Astrocyte (in vitro differentiated cells and primary cell): ENCODE measurements at regions not wholly inside any gene's neighbourhood (a gene's known extent, or its start where the extent isn't known, plus 50 kb on each side); places are given as distances from the start of the nearest gene placed in this dataset.

ENCODE experiments used
- DNase-seq: peaks from one replicate; pipeline ENCODE4 v3.0.0-alpha.2; 2010; ENCODE audit warnings: low read depth
- FAIRE-seq: peaks from 2 replicates; lab custom pipeline; 2011; peaks lifted over from hg19 to GRCh38; lab: Jason Lieb, UNC
- H2AFZ ChIP-seq: 2 replicates; pipeline ENCODE4 v1.6.0; 2012; ENCODE audit warnings: low read depth, low read length, inconsistent platforms
- H3K27ac ChIP-seq: 2 replicates; pipeline ENCODE4 v1.5.1; 2011; ENCODE audit warnings: low read depth, low read length, inconsistent platforms
- H3K27me3 ChIP-seq: 2 replicates; pipeline ENCODE4 v1.6.0; 2011; ENCODE audit warnings: low read length, inconsistent platforms; ENCODE audit not compliant: insufficient read depth
- H3K36me3 ChIP-seq: 2 replicates; pipeline ENCODE4 v1.5.1; 2011; ENCODE audit warnings: low read length, inconsistent platforms; ENCODE audit not compliant: insufficient read depth
- H3K4me1 ChIP-seq: 2 replicates; pipeline ENCODE4 v1.5.1; 2011; ENCODE audit warnings: low read length, inconsistent platforms; ENCODE audit not compliant: insufficient read depth
- H3K4me2 ChIP-seq: 2 replicates; pipeline ENCODE4 v1.6.0; 2012; ENCODE audit warnings: low read length, inconsistent platforms
- H3K4me3 ChIP-seq: 2 replicates; pipeline ENCODE4 v1.5.1; 2011; ENCODE audit warnings: low read depth, mild to moderate bottlenecking, low read length, inconsistent platforms; ENCODE audit not compliant: insufficient read depth
- H3K79me2 ChIP-seq: 2 replicates; pipeline ENCODE4 v1.6.0; 2012; ENCODE audit warnings: mild to moderate bottlenecking, low read length, inconsistent platforms; ENCODE audit not compliant: insufficient read depth
- H3K9ac ChIP-seq: 2 replicates; pipeline ENCODE4 v1.6.0; 2012; ENCODE audit warnings: mild to moderate bottlenecking, low read length, inconsistent platforms
- H3K9me3 ChIP-seq: 2 replicates; pipeline ENCODE4 v1.5.1; 2012; ENCODE audit warnings: low read depth, mild to moderate bottlenecking, low read length, inconsistent platforms; ENCODE audit not compliant: insufficient read depth
- H4K20me1 ChIP-seq: 2 replicates; pipeline ENCODE4 v1.6.0; 2012; ENCODE audit warnings: low read length, inconsistent platforms; ENCODE audit not compliant: insufficient read depth
- H3K27ac Mint-ChIP-seq: one replicate; pipeline ENCODE4 v1.8.0; 2021; ENCODE audit warnings: mild to moderate bottlenecking, mixed read lengths; ENCODE audit not compliant: unreplicated experiment
- H3K27me3 Mint-ChIP-seq: one replicate; pipeline ENCODE4 v1.8.0; 2021; ENCODE audit warnings: low read depth, mixed read lengths; ENCODE audit not compliant: unreplicated experiment
- H3K36me3 Mint-ChIP-seq: one replicate; pipeline ENCODE4 v1.8.0; 2021; ENCODE audit warnings: low read depth, mixed read lengths; ENCODE audit not compliant: unreplicated experiment
- H3K4me1 Mint-ChIP-seq: one replicate; pipeline ENCODE4 v1.8.0; 2021; ENCODE audit warnings: low read depth, mixed read lengths; ENCODE audit not compliant: unreplicated experiment
- H3K4me3 Mint-ChIP-seq: one replicate; pipeline ENCODE4 v1.8.0; 2021; ENCODE audit warnings: mild to moderate bottlenecking, moderate library complexity, mixed read lengths; ENCODE audit not compliant: unreplicated experiment
- H3K9me3 Mint-ChIP-seq: one replicate; pipeline ENCODE4 v1.8.0; 2021; ENCODE audit warnings: mild to moderate bottlenecking, mixed read lengths; ENCODE audit not compliant: unreplicated experiment
- CTCF ChIP-seq: IDR thresholded peaks from 2 replicates; pipeline ENCODE4 v1.5.1; 2011; ENCODE audit warnings: low read depth, mild to moderate bottlenecking, inconsistent platforms, low read length, moderate library complexity; ENCODE audit not compliant: insufficient read depth
- EZH2 ChIP-seq: IDR thresholded peaks from 2 replicates; pipeline ENCODE4 v1.6.1; 2012; ENCODE audit warnings: mild to moderate bottlenecking, low read length, inconsistent platforms; ENCODE audit not compliant: insufficient read depth

GRCh38 chrX:142804085-142804484 lies 221.6 kb upstream of the SPANXN4 start:
- no peak for FAIRE-seq
- H3K27ac Mint-ChIP-seq, result no peak overlapping the region

GRCh38 chrX:142819461-142819860 lies 206.3 kb upstream of the SPANXN4 start:
- Mint-ChIP-seq H3K4me3 (no peak overlapping the region), H3K27me3 (no peaks in the 10 kb centered on the region), H3K4me1 (no peaks in the 10 kb centered on the region), H3K27ac (no peak overlapping the region), H3K9me3 (no peaks in the 10 kb centered on the region), H3K36me3 (no peaks in the 10 kb centered on the region)
- Histone ChIP-seq H3K9me3 (no peaks in the 10 kb centered on the region), H3K27me3 (no peaks in the 10 kb centered on the region), H2AFZ (no peak overlapping the region), H3K4me3 (no peak overlapping the region), H3K4me2 (no peak overlapping the region), H3K4me1 (no peaks in the 10 kb centered on the region), H3K79me2 (no peaks in the 10 kb centered on the region), H4K20me1 (no peaks in the 10 kb centered on the region), H3K36me3 (no peaks in the 10 kb centered on the region), H3K9ac (no peak overlapping the region), H3K27ac (no peak overlapping the region)
- TF ChIP-seq EZH2, result no peak
- no peak for TF ChIP-seq CTCF
- FAIRE-seq (no peak), DNase-seq (no peak)

More at GRCh38 chrX:142804085-142804484, 221.6 kb upstream of the SPANXN4 start:
- no peak for DNase-seq
- Histone ChIP-seq H3K4me2 (no peak overlapping the region), H3K27ac (no peak overlapping the region), H3K4me1 (no peaks in the 10 kb centered on the region), H2AFZ (no peak overlapping the region), H3K9me3 (no peaks in the 10 kb centered on the region), H3K79me2 (no peaks in the 10 kb centered on the region), H3K36me3 (no peaks in the 10 kb centered on the region), H4K20me1 (no peaks in the 10 kb centered on the region), H3K27me3 (no peaks in the 10 kb centered on the region), H3K9ac (no peak overlapping the region), H3K4me3 (no peak overlapping the region)
- Mint-ChIP-seq H3K9me3 (no peaks in the 10 kb centered on the region), H3K27me3 (no peaks in the 10 kb centered on the region), H3K36me3 (no peaks in the 10 kb centered on the region), H3K4me1 (no peaks in the 10 kb centered on the region), H3K4me3 (no peak overlapping the region)
- no peak for TF ChIP-seq CTCF
- no peak for TF ChIP-seq EZH2

GRCh38 chrX:142828129-142828528 lies 197.6 kb upstream of the SPANXN4 start:
- TF ChIP-seq CTCF, result no peak
- no peak for TF ChIP-seq EZH2
- no peaks in the 10 kb centered on the region for H3K9me3 ChIP-seq
- H3K36me3 ChIP-seq, result no peaks in the 10 kb centered on the region
- H3K27ac Mint-ChIP-seq, result no peak overlapping the region
- H3K4me1 Mint-ChIP-seq, result peaks cover 2% of the 10 kb centered on the region
- no peaks in the 10 kb centered on the region for H3K4me1 ChIP-seq
- no peaks in the 10 kb centered on the region for H3K79me2 ChIP-seq
- no peak overlapping the region for H3K4me3 Mint-ChIP-seq
- DNase-seq, result no peak
- no peaks in the 10 kb centered on the region for H3K27me3 ChIP-seq
- no peak overlapping the region for H3K4me3 ChIP-seq
- H2AFZ ChIP-seq, result no peak overlapping the region
- H3K9ac ChIP-seq, result no peak overlapping the region
- H3K27ac ChIP-seq, result no peak overlapping the region
- H3K4me2 ChIP-seq, result no peak overlapping the region
- no peaks in the 10 kb centered on the region for H4K20me1 ChIP-seq
- no peaks in the 10 kb centered on the region for H3K9me3 Mint-ChIP-seq
- H3K36me3 Mint-ChIP-seq, result no peaks in the 10 kb centered on the region
- no peak for FAIRE-seq
- no peaks in the 10 kb centered on the region for H3K27me3 Mint-ChIP-seq
